Astrocyte (in vitro differentiated cells and primary cell): ENCODE measurements at regions not wholly inside any gene's neighbourhood (a gene's known extent, or its start where the extent isn't known, plus 50 kb on each side); places are given as distances from the start of the nearest gene placed in this dataset.

Source experiments
- DNase-seq: peaks from one replicate; pipeline ENCODE4 v3.0.0-alpha.2; 2010; ENCODE audit warnings: low read depth
- FAIRE-seq: peaks from 2 replicates; lab custom pipeline; 2011; peaks lifted over from hg19 to GRCh38; lab: Jason Lieb, UNC
- H2AFZ ChIP-seq: 2 replicates; pipeline ENCODE4 v1.6.0; 2012; ENCODE audit warnings: low read depth, low read length, inconsistent platforms
- H3K27ac ChIP-seq: 2 replicates; pipeline ENCODE4 v1.5.1; 2011; ENCODE audit warnings: low read depth, low read length, inconsistent platforms
- H3K27me3 ChIP-seq: 2 replicates; pipeline ENCODE4 v1.6.0; 2011; ENCODE audit warnings: low read length, inconsistent platforms; ENCODE audit not compliant: insufficient read depth
- H3K36me3 ChIP-seq: 2 replicates; pipeline ENCODE4 v1.5.1; 2011; ENCODE audit warnings: low read length, inconsistent platforms; ENCODE audit not compliant: insufficient read depth
- H3K4me1 ChIP-seq: 2 replicates; pipeline ENCODE4 v1.5.1; 2011; ENCODE audit warnings: low read length, inconsistent platforms; ENCODE audit not compliant: insufficient read depth
- H3K4me2 ChIP-seq: 2 replicates; pipeline ENCODE4 v1.6.0; 2012; ENCODE audit warnings: low read length, inconsistent platforms
- H3K4me3 ChIP-seq: 2 replicates; pipeline ENCODE4 v1.5.1; 2011; ENCODE audit warnings: low read depth, mild to moderate bottlenecking, low read length, inconsistent platforms; ENCODE audit not compliant: insufficient read depth
- H3K79me2 ChIP-seq: 2 replicates; pipeline ENCODE4 v1.6.0; 2012; ENCODE audit warnings: mild to moderate bottlenecking, low read length, inconsistent platforms; ENCODE audit not compliant: insufficient read depth
- H3K9ac ChIP-seq: 2 replicates; pipeline ENCODE4 v1.6.0; 2012; ENCODE audit warnings: mild to moderate bottlenecking, low read length, inconsistent platforms
- H3K9me3 ChIP-seq: 2 replicates; pipeline ENCODE4 v1.5.1; 2012; ENCODE audit warnings: low read depth, mild to moderate bottlenecking, low read length, inconsistent platforms; ENCODE audit not compliant: insufficient read depth
- H4K20me1 ChIP-seq: 2 replicates; pipeline ENCODE4 v1.6.0; 2012; ENCODE audit warnings: low read length, inconsistent platforms; ENCODE audit not compliant: insufficient read depth
- H3K27ac Mint-ChIP-seq: one replicate; pipeline ENCODE4 v1.8.0; 2021; ENCODE audit warnings: mild to moderate bottlenecking, mixed read lengths; ENCODE audit not compliant: unreplicated experiment
- H3K27me3 Mint-ChIP-seq: one replicate; pipeline ENCODE4 v1.8.0; 2021; ENCODE audit warnings: low read depth, mixed read lengths; ENCODE audit not compliant: unreplicated experiment
- H3K36me3 Mint-ChIP-seq: one replicate; pipeline ENCODE4 v1.8.0; 2021; ENCODE audit warnings: low read depth, mixed read lengths; ENCODE audit not compliant: unreplicated experiment
- H3K4me1 Mint-ChIP-seq: one replicate; pipeline ENCODE4 v1.8.0; 2021; ENCODE audit warnings: low read depth, mixed read lengths; ENCODE audit not compliant: unreplicated experiment
- H3K4me3 Mint-ChIP-seq: one replicate; pipeline ENCODE4 v1.8.0; 2021; ENCODE audit warnings: mild to moderate bottlenecking, moderate library complexity, mixed read lengths; ENCODE audit not compliant: unreplicated experiment
- H3K9me3 Mint-ChIP-seq: one replicate; pipeline ENCODE4 v1.8.0; 2021; ENCODE audit warnings: mild to moderate bottlenecking, mixed read lengths; ENCODE audit not compliant: unreplicated experiment
- EZH2 ChIP-seq: IDR thresholded peaks from 2 replicates; pipeline ENCODE4 v1.6.1; 2012; ENCODE audit warnings: mild to moderate bottlenecking, low read length, inconsistent platforms; ENCODE audit not compliant: insufficient read depth
- TF ChIP-seq, protein P1 (sequence below): IDR thresholded peaks from 2 replicates; pipeline ENCODE4 v1.5.1; 2011; ENCODE audit warnings: low read depth, mild to moderate bottlenecking, inconsistent platforms, low read length, moderate library complexity; ENCODE audit not compliant: insufficient read depth

DNA sequence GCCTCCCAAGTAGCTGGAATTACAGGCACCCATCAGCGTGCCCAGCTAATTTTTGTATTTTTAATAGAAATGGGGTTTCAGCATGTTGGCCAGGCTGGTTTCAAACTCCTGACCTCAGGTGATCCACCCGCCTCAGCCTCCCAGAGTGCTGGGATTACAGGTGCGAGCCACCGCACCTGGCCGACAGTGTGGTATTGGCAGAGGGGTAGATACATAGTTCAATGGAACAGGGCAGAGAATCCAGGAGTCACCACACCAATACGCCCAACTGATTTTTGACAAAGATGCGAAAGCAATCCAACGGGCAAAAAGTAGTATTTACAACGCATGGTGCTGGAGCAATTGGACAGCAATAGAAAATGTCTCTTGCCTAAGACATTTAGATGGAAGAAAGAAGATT lies 164.0 kb upstream of the PPP1R26 start:
- Mint-ChIP-seq H3K9me3 (peaks cover 8% of the 10 kb centered on the region), H3K36me3 (no peaks in the 10 kb centered on the region), H3K27me3 (peaks cover 13% of the 10 kb centered on the region), H3K27ac (no peak overlapping the region), H3K4me1 (no peaks in the 10 kb centered on the region), H3K4me3 (no peak overlapping the region)
- no peak overlapping the region for H3K9ac ChIP-seq
- H3K4me3 ChIP-seq: no peak overlapping the region
- DNase-seq (no peak), FAIRE-seq (no peak)
- H3K9me3 ChIP-seq: no peaks in the 10 kb centered on the region
- no peak overlapping the region for H3K4me2 ChIP-seq
- H3K36me3 ChIP-seq: no peaks in the 10 kb centered on the region
- TF ChIP-seq, protein P1, sequence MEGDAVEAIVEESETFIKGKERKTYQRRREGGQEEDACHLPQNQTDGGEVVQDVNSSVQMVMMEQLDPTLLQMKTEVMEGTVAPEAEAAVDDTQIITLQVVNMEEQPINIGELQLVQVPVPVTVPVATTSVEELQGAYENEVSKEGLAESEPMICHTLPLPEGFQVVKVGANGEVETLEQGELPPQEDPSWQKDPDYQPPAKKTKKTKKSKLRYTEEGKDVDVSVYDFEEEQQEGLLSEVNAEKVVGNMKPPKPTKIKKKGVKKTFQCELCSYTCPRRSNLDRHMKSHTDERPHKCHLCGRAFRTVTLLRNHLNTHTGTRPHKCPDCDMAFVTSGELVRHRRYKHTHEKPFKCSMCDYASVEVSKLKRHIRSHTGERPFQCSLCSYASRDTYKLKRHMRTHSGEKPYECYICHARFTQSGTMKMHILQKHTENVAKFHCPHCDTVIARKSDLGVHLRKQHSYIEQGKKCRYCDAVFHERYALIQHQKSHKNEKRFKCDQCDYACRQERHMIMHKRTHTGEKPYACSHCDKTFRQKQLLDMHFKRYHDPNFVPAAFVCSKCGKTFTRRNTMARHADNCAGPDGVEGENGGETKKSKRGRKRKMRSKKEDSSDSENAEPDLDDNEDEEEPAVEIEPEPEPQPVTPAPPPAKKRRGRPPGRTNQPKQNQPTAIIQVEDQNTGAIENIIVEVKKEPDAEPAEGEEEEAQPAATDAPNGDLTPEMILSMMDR: no peak
- TF ChIP-seq EZH2: no peak
- no peak overlapping the region for H2AFZ ChIP-seq
- H3K4me1 ChIP-seq: no peaks in the 10 kb centered on the region
- no peaks in the 10 kb centered on the region for H3K27me3 ChIP-seq
- no peak overlapping the region for H3K27ac ChIP-seq
- no peaks in the 10 kb centered on the region for H4K20me1 ChIP-seq
- H3K79me2 ChIP-seq: no peaks in the 10 kb centered on the region

DNA sequence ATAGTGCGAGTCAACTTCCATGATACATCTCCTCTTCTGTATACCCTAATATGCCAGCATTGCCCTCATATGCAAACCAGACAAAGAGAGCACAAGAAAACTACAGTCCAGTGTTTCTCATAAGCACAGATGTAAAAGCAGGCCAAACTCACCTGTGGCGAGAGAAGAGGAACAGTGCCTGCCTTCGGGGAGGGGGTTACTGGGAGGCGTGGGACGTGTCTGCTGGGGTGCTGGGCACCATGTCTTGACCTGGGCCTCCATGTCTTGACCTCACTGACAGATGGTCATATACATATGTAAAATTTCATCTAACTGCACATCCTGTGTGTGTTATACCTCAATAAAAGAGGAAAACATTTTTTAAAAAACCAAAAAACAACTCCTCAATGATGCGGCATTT lies 159.3 kb upstream of the PPP1R26 start:
- no peak for FAIRE-seq
- H3K27me3 Mint-ChIP-seq: peaks cover 17% of the 10 kb centered on the region

DNA sequence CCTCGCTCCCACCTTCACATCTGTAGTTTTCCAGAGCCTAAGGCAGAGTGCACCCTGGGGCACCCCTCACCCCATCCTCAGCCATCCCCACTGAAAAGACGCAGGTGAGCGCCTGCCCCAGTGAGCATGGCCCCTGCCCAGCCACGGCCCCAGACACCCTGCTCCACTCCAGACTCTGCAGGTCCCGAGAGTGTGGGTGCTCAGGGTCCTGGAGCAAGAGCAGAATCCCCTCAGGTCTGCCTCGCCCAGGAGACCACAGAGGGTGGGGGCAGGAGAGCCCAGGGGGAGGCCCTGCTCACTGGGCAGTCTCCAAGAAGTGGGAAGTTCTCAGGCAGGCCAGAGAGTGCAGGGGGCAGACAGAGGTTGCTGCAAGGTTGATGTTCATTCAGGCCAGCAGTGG lies 158.6 kb upstream of the PPP1R26 start:
- Mint-ChIP-seq H3K4me3 (no peak overlapping the region), H3K36me3 (no peaks in the 10 kb centered on the region), H3K27me3 (peaks cover 20% of the 10 kb centered on the region), H3K27ac (no peak overlapping the region), H3K4me1 (no peaks in the 10 kb centered on the region), H3K9me3 (peaks cover 2% of the 10 kb centered on the region)
- no peaks in the 10 kb centered on the region for H4K20me1 ChIP-seq
- H3K4me3 ChIP-seq: no peak overlapping the region
- H2AFZ ChIP-seq: no peak overlapping the region
- H3K9me3 ChIP-seq: no peaks in the 10 kb centered on the region
- H3K4me1 ChIP-seq: no peaks in the 10 kb centered on the region
- DNase-seq (no peak), FAIRE-seq (no peak)
- no peak overlapping the region for H3K9ac ChIP-seq
- no peak overlapping the region for H3K27ac ChIP-seq
- TF ChIP-seq, protein P1: no peak
- no peak for TF ChIP-seq EZH2
- no peaks in the 10 kb centered on the region for H3K79me2 ChIP-seq
- H3K27me3 ChIP-seq: no peaks in the 10 kb centered on the region
- H3K36me3 ChIP-seq: no peaks in the 10 kb centered on the region
- H3K4me2 ChIP-seq: no peak overlapping the region

More for the DNA sequence above, 159.3 kb upstream of the PPP1R26 start:
- Histone ChIP-seq H3K4me2 (no peak overlapping the region), H3K4me1 (no peaks in the 10 kb centered on the region), H3K4me3 (no peak overlapping the region), H3K36me3 (no peaks in the 10 kb centered on the region), H3K79me2 (no peaks in the 10 kb centered on the region), H3K9ac (no peak overlapping the region), H4K20me1 (no peaks in the 10 kb centered on the region), H2AFZ (no peak overlapping the region), H3K9me3 (no peaks in the 10 kb centered on the region), H3K27ac (no peak overlapping the region), H3K27me3 (no peaks in the 10 kb centered on the region)
- TF ChIP-seq, protein P1: no peak
- TF ChIP-seq EZH2: no peak
- no peaks in the 10 kb centered on the region for H3K4me1 Mint-ChIP-seq
- no peak overlapping the region for H3K4me3 Mint-ChIP-seq
- DNase-seq: no peak
- peaks cover 2% of the 10 kb centered on the region for H3K9me3 Mint-ChIP-seq
- H3K36me3 Mint-ChIP-seq: no peaks in the 10 kb centered on the region
- no peak overlapping the region for H3K27ac Mint-ChIP-seq
